ENCODE measurements at regions not wholly inside any gene's neighbourhood (a gene's known extent, or its start where the extent isn't known, plus 50 kb on each side); places are given as distances from the start of the nearest gene placed in this dataset.

DNA sequence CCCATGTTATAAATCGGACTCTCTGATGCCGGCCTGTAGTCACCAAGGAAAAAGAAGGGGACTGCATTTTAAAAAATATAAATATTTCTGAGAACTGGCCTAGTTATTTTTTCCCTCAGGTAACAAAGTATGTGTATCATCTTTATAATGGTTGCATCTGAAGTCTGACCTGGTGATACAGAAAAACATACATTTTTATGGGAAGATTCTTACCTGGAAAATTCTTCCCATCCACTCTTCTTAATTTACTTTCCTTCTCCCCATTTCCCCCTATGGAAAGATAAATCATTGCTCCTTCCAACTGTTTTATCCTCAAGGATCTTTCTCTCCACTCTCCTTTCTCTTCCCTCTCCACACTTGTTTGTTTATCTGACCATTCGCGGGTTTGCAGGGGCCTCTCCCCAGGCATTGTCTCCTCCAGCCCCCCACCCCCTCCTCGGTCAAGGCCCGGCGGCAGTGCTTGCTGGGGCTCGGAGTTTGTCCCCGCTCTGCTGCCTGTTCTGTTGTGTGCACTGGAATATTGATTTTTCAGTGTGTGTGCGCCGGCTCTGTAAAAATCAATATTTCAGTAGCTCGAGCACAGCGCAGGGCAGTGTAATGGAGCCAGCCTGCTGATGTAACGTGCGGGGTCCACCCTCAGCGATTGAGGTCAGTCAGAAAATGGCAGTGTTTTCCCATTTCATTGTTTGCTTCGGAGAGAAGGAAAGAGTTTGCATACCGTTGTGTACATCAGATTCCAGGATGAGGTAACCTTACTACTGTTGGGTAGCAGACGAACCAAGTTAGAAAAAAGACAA lies 199.5 kb upstream of the NFE2L3 start:
- DNase-seq (ENCODE audit: low spot score): no peak

DNA sequence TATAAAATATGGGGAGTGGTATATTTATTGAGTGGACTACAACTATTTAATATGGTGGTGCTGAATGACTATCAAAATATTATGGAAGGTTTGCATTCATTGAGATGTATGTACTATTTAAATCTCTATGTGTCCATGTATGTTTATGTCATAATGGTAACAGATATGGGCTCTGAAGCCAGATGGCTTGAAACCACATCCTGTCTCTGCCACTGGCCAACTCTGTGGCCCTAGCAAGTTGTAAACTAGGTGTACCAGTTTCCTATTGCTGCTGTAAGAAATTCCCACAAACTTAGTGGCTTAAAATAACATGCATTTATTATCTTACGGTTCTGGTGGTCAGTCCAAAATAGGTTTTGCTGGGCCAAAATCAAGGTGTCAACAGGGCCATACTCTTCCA lies 198.1 kb upstream of the NFE2L3 start:
- no peak for DNase-seq (ENCODE audit: low spot score)

DNA sequence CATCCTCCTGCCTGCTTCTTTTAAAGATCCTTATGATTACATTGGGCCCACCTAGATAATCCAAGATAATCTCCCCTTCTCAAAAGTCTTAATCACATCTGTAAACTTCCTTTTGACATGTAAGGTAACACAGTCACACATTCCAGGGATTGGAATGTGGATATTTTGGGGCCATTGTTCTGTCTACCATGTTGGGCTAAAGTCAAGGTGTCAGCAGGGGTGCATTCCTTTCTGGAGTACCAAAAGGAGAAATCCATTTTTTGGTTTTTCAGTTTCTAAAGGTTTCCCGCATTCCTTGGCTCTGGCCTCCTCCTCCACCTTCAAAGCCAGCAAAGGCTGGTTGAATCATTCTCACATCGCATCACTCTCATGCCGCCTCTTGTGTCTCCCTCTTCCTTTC lies 197.6 kb upstream of the NFE2L3 start:
- DNase-seq (ENCODE audit: low spot score): no peak

DNA sequence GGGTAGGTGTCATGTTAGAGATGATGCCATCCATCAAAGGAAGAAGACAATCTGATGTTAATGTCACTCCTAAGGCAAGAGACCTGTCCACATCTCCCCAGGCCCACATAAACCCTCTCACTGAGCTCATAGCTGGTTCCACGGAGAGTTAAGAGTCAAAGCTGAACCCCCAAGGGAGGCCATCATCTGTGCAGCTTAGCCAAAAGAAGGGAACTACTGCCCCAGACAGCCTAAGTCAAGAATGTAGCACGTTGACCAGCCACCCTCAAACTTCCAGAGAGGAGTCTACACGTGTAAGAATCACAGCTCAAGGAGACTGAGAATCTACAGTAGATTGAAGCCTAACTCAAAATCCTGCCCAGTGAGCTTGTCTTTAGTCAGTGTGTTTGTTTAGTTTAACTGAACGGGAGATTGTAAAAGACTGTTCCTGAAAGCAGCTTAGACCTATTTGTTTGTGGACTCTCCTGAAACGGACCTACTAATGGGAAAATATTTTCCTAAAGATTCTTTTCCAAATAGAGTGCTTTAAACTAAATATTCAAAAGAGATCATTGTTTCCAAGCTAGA lies 192.7 kb upstream of the NFE2L3 start:
- no peak for DNase-seq (ENCODE audit: low spot score)

DNA sequence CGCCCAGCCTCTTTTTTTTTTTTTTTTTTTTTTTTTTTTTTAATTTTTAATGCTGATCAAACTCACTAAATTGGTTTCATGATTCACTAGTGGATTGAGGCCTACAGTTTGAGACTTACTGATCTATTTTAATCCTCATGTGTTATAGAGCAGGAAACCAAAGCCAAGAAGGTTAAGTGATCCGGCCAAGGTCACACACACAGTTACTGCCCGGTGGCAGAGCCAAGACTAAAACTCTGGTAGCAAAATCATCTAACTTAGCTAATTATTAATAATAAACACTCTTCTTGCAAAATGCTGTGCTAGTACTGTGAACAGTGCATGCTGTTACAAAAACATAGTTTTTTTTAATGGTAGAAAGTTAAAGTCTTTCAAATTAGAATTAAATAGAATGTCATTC lies 188.3 kb upstream of the NFE2L3 start:
- no peak for DNase-seq (ENCODE audit: low spot score)

DNA sequence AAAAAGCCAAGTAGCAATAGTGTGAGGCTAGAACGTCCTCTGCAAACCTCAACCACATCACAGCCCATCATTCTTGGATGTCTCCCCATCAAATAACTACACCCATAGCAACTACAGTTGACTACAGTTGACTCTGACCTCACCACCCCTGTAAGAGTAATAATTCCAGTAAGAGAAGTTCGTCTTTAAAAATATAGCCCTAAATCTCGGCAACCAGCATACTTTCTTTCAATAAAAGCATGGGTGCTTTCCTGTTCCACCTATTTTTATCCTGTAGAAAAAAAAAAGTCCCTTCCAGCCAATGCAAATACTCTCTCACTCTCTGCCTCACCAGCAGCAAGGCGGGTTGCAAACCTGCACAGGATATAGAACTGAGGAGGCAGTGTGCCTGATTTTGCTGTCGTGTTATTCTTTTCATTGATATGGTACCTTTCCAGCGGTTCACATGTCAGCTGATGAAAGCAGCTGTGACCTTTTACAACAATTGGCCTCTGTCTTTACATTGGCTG lies 187.5 kb upstream of the NFE2L3 start:
- DNase-seq (ENCODE audit: low spot score): no peak

DNA sequence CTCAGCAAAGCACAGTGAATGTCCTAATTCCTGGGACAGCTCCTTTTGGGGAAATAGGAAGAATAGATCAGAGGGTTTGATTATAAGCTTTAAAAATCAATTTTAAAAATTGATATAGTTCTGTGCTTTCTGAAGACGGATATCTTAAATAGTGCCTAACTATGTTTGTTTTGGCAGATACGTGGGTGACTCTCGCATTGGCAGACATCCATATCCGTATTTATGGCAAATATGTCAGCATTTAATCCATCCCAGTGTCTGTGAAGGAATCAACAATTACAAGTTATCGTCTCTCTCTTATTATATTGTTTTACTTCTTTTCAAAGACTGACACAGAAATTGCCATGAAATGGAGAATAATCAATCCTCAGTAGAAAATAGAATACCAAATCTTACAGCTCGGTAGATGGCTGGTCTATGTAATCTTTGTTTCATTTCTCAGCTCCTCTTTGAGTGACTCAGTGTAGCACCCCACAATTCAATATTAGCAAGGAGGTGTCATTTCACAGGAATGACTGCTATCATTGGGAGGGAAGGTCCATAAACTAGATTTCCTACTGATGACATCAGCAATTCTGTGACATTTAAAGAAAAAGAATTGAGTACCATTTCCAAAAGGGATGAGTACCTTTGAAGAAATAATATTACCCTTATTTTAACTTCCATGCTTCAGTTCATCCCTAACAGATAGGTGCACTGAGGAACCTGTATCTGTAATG lies 186.4 kb upstream of the NFE2L3 start:
- no peak for DNase-seq (ENCODE audit: low spot score)

DNA sequence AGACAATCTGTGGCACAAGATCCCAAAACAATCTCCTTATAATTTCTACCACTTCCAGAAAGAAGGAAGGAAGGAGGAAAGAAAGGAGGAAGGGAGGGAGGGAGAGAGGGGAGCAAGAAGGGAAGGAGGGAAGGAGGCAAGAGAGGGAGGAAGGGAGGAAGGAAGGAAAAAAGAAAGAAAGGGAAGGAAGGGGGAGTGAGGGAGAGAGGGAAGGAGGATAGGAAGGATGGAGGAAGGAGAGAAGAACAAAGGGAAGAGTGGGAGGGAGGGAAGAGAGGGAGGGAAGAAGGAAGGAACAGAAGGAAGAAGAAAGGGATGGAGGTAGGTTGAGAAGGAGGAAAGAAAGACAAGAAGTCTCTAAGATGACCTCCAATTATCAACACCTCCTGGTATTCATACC lies 185.5 kb upstream of the NFE2L3 start:
- no peak for DNase-seq (ENCODE audit: low spot score)

DNA sequence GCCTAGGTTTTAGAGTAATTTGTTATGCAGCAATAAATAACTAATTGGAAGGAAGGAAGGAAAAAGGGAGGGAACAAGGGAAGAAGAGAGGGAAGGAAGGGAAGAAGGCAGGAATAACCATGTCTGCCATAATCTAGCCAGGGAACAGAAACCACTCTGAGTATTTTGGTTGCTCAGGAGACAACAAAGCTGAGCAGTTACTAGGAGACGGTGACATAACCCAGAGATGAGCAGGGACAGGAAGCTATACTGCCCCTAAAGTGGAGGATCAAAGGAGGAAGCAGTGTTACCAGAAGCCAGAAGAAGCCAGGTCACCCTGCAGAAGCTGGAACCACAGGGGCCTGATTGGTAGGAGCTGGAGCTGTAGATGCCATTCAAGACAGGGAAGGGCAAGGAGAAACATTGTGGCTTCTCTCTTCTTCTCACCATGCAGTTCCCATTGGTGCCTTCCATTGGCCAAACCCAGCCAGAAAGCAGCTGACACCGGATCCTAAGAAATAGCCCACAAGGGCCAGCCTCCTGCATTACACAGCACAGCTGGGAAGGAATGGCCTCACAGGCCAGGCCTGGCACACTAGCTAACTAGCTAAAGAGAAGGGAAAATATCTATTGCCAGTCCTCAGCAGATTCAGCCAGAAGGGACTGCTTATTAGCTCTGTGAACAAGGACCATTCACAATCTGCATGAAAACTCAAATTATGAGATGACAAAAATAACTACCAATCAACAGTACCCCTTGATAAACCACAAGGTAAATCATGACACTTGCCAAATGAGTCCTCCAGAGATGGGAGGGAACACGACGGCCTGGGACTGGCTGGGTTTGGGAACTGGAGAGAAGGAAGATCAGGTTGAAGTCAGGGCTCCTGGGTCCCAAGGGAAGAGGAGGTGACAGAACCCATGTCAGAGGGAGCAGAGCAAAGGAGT lies 184.5 kb upstream of the NFE2L3 start:
- DNase-seq (ENCODE audit: low spot score): no peak

DNA sequence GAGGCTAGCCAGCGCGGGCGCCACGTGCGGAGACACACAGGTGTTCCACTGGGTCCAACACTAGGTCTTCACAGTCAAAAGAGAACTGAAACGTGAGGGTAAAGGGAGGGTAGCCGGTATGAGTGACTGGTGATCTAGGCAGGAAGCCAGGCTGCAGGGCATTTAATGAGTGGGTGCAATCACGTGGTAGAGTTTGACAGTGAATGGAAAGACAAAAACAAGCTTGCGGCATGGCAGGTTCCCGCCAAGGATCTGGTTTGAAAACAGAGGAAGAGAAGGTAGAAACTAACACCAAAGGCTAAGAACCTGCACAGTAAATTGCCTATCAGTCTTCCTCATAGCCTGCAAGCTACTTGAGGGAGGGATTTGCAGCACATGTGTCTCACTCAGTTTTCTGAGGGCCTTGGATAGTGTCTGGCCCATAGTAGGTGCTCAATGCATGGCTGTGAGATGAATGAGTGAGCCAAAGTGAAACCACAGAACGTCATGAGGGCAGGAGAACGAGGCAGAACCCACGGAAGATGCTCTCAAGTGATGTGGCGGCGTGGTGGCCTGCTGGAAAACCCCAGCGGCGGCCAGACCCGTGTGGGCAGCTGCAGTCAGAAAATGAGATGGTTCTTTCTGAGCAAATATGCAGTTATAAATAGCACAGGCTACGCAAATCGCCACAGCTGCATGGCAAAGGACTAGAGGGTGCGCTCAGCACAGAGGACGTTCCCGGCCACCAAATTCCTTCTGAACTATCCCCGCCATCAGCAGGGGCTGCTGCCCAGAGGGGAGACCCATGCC lies 183.6 kb upstream of the NFE2L3 start:
- no peak for DNase-seq (ENCODE audit: low spot score)

DNA sequence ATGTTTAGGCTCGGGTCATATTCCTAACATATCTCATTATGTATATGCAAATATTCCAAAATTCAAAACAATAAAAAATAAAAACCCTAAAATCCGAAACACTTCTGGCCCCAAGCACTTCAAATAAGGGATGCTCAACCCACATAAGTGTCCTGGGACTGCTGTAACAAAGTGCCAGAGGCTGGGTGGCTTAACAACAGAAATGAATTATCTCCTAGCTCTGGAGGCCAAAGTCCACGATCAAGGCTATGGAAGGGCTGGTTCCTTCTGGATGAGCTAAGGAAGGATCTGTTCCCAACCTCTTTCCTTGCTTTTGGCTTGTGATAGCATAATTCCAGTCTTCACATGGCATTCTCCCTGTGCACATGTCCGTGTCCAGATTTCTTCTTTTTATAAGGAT lies 181.6 kb upstream of the NFE2L3 start:
- no peak for DNase-seq (ENCODE audit: low spot score)

DNA sequence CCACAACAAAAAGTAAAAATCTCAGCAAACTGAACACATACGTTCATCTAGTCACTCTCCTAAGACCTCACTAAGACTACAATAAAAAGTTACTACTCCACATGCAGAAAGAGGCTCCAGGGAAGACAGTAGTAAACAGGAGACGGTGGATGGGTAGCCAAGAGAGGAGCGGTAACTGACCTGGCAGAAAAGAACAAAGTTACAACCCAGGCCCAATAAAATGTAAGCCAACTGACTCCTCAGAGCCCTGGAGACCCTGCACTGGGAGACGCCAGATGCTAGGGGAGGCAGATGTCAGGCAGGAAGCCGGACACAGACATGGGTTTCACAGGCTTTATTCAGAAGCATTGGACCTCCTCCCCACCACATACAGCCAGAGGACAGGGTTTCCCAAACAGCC lies 181.1 kb upstream of the NFE2L3 start:
- DNase-seq (ENCODE audit: low spot score): no peak

DNA sequence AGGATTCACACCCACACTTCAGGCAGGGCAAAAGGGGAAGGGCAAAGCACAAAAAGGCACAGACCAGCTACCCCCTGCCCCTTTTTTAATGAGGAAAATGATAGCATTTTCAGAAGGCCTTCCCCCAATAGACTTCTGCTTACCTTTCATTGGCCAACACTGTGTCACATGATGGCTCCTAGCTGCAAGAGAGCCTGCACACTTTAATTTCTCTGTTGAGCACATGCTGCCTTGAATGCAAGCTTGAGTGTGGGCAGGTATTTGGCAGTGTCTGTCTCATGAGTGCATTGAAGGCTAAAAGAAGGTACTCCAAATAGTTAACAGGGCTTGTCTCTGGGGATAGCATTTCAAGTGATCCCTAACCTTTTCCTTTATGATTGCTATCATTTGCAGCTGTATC lies 175.4 kb upstream of the NFE2L3 start:
- DNase-seq (ENCODE audit: low spot score): no peak

DNA sequence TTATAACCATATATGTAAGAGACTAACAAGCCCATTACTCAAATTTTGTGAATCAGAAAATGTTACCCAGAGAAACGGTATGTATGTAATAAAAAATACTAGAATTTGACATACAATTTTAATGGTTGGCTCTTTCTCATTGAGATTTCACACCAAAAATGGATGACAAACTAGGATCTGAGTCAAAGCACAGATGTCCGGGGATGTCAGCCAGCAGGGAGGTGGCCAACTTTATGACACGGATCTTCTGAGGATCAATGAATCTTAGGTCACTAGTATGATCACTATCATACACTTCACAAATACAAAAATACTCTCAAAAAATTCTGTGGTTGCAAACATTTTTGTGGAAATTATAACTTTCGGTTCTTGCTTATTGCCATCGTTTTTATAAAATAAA lies 173.5 kb upstream of the NFE2L3 start:
- DNase-seq (ENCODE audit: low spot score): no peak

DNA sequence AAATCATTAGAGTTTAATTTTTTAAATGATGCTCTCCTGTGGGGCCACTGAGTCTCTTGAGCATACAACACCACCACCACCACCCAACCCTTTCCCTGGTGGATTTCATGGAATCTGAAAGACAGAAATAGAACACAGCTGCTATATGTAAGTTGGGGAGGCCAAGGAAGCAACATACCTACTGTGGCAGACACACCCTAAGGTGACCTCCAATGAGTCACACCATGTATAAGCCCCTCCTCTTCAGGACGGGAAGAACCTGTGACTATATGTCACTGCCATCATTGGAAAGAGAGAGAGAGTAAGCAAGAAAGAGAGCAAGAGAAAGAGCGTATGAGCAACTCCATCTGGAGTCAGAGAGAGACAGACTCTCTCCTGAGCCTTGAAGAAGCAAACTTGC lies 172.4 kb upstream of the NFE2L3 start:
- no peak for DNase-seq (ENCODE audit: low spot score)

DNA sequence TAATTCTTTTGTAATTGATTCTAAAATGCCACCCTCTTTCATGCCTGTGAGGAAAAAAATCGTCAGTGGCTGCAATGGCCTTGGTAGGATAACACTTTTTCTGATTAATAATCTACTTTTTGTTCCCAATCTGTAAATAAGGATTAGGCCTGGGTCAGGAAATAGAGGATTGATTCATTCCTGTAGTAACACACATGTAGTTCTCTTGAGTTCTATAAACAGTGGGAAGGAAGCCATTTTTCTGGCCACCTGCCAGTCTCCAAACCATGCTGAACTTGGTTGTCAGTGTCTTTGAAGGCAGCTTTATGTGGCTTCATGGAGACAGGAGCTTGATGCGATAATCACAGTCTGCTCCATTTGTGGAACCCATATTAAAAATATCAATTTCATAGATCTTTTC lies 169.3 kb upstream of the NFE2L3 start:
- DNase-seq (ENCODE audit: low spot score): no peak

DNA sequence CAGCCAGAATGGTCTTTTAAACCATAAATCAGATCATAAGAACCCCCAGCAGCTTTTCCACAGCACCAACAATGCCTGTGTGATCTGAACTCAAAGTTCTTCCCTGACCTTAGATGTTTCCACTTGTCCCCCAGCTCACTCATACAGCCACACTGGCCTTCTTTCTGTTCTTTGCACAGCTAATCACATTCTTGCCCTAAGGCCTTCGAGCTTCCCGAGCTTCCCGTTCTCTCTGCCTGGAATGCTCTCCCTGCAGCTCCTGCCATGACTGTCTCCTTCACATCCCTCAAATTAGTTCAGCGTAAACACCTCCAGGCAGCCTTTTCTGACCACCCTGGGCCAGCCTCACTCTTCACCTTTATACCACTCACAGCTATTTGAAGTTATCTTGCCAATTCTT lies 166.8 kb upstream of the NFE2L3 start:
- DNase-seq (ENCODE audit: low spot score): no peak

DNA sequence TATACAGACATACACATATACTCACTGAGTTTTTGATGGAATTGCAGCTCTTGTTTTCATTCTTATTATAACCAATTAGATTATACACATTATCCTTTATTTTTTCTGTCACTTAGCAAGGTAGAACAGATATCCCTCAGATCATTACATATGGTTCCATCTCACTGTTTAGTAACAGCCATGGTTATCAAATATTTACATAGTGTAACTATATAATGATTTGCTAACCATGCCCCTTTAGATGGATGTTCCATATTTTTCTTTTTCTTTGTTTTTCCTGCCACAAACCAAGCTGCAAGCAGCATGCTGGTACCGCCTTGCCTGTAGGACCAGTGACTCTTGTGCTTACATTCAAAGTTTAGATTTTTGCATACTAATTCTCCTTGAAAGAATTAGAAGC lies 163.4 kb upstream of the NFE2L3 start:
- DNase-seq (ENCODE audit: low spot score): no peak

DNA sequence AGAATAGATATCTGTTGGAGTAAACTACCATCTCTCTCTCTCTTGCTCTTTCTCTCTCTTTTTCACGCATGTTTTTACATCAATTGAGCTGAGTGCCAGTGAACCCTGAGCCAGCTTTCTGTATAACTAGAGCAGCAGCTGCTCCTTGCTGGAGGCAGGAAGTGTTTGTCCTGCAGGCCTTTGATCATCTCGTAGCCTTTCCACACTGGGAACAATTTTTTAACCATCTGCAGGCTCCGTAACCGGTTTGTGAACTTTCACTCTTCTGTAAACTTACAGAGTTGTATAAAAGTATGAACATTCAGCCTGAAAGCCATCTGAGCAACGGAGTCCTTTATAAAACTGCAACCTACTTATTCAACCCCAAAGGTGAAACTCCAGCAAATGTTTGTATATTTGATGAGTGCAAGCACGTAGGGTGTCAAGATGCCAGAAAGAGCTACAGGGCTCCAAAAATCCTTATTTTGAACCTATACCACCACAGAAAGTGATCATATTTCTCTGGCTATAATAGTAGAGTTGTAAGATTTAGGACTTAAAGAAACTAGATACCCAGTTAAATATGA lies 162.8 kb upstream of the NFE2L3 start:
- DNase-seq (ENCODE audit: low spot score): no peak

DNA sequence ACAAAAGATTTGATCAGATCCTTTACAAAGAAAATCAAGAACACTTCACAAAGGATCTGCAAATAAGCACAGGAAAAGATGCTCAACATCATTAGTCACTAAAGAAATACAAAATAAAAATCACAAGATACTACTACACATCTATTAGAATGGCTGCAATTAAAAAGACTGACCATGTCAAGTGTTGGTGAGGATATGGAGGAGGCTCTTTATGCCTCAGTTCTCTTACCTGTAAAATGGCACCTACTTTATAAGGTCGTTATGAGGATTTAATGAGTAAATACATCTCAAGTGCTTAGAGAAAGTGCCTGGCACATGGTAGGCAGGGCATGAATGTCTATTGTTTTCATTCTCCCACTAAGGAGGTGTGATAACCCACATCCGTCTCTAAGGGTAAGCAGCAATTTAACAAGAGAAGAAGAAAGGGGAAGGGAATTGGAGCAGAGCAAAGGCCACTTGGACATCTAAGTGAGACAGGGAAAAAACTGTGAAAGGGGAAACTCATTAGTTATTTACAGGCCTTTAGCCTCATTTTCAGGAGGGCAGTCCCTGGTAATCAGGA lies 157.5 kb upstream of the NFE2L3 start:
- DNase-seq (ENCODE audit: low spot score): no peak

DNA sequence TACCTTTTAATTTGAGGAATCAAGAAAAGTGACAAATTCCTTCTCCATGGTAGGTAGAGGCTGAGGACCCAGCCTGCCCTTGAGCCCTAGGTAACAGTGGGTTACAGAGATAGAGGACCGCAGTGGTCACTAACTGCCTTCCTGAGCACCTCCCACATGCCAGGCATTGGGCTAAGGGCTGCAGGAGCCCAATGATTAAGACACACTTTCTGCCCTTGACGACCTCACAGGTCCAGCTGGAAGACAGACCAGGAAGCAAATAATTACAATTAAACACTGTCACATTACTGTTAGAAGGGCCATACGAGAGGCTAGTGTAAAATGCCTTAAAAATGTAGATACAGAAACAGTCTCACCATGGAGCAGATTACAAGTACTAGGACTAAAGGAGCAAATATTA lies 156.8 kb upstream of the NFE2L3 start:
- DNase-seq (ENCODE audit: low spot score): no peak
